MM.1S (cell line): ENCODE measurements at regions not wholly inside any gene's neighbourhood (a gene's known extent, or its start where the extent isn't known, plus 50 kb on each side); places are given as distances from the start of the nearest gene placed in this dataset.

ENCODE experiments used
- CTCF ChIP-seq: fragments of 300-600 bp; sonication (generic); IDR thresholded peaks from 2 replicates; pipeline ENCODE4 v1.5.1; 2016; ENCODE audit warnings: antibody characterized with exemption, low read length, mixed read lengths
- EZH2 ChIP-seq: fragments of 300-600 bp; sonication (generic); optimal IDR thresholded peaks from 2 replicates; pipeline ENCODE3; 2017; ENCODE audit warnings: low read depth, mild to moderate bottlenecking, antibody characterized with exemption, low read length, mixed read lengths

- TF ChIP-seq EZH2 (no peak), CTCF (no peak)
Measured at GRCh38 chr20:24148372-24148771, 159.8 kb upstream of the GGTLC1 start.
